ENCODE measurements at regions not wholly inside any gene's neighbourhood (a gene's known extent, or its start where the extent isn't known, plus 50 kb on each side); places are given as distances from the start of the nearest gene placed in this dataset.
"Not testable (repeated sequence)": the region's sequence is repeated elsewhere in the genome, so short reads cannot be mapped to it uniquely, and the experiment has no call there.

DNA sequence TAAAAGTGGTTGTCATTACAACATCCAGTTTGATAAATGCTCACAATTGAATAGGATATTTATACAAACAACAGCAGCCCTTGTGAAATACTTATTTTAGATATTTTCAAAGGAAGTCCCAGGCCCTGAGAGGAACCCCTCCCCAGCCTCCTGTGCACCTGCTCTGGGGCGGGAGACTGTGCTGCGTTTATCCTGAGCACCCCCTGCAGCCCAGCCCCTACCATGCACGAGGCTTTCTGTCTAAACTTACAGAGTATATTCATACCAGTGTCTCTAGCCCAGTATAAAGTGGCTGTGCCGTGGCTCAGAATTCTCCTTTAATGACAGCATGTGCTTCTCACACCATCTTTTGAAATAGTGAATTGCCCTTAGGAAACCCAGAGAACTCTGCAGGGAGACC is 1084.3 kb downstream of the TMEM121 start:
- Histone ChIP-seq H3K9me3 (ENCODE audit: control insufficient read depth in 4 of 4, insufficient read depth in 3 of 4, low read length in 3 of 4) (peaks cover 0 to 9% (median under 1%) of the 10 kb centered on the region in 4 donors), H3K9ac (ENCODE audit: insufficient read depth in 1 of 2, low read length in 2 of 2) (no peak overlapping the region), H3K4me1 (ENCODE audit: control insufficient read depth in 5 of 5, insufficient read depth in 5 of 5, low read length in 5 of 5) (no peaks in the 10 kb centered on the region), H3K27me3 (ENCODE audit: control insufficient read depth in 3 of 3, insufficient read depth in 3 of 3, low read length in 2 of 3) (peaks cover 0 to 3% (median 0%) of the 10 kb centered on the region in 3 donors), H3K4me3 (no peak overlapping the region), H3K36me3 (ENCODE audit: control insufficient read depth in 4 of 4, insufficient read depth in 4 of 4, low read length in 4 of 4) (no peaks in the 10 kb centered on the region), H3K27ac (ENCODE audit: low read depth in 1 of 2, low read length in 1 of 2) (no peak overlapping the region)
- DNase-seq = no peak
- whole genome bisulfite sequencing, 2 donors = 49 to 58% methylated on average over 4 of the region's 4 CpGs
- TF ChIP-seq CTCF (IDR thresholded peaks at IDR 0.05; ENCODE audit: control extremely low read depth, extremely low read depth) = no peak
- no peak for ATAC-seq (ENCODE audit: insufficient read depth, low FRiP score)

DNA sequence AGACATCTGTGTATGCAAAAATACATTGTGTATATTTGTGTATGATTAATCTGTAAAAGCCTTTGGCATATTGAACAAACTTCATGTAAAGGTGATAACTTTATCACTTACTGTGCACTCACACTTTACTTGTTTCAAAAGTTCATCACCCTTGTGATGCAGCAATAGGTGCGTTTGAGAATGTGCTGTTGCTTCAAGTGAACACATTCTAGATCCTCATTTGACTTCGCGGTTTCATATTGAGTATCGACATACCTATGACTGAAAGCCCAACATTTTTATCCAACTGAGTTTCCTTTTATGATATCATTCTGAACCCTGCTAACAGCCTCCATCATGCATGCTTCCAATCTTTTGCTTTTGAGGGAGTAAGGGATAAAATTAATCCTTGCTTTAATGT is 1086.9 kb downstream of the TMEM121 start:
- H3K27ac ChIP-seq (ENCODE audit: low read depth in 1 of 2, low read length in 1 of 2) = no peak overlapping the region
- 62 to 63% methylated on average over 4 of the region's 4 CpGs for WGBS, 2 donors
- DNase-seq (no peak), ATAC-seq (ENCODE audit: insufficient read depth, low FRiP score) (no peak)
- H3K27me3 ChIP-seq (ENCODE audit: control insufficient read depth in 3 of 3, insufficient read depth in 3 of 3, low read length in 2 of 3) = peaks cover 0 to 3% (median 0%) of the 10 kb centered on the region in 3 donors
- no peaks in the 10 kb centered on the region for H3K4me1 ChIP-seq (ENCODE audit: control insufficient read depth in 5 of 5, insufficient read depth in 5 of 5, low read length in 5 of 5)
- no peak for TF ChIP-seq CTCF (IDR thresholded peaks at IDR 0.05; ENCODE audit: control extremely low read depth, extremely low read depth)
- H3K9ac ChIP-seq (ENCODE audit: insufficient read depth in 1 of 2, low read length in 2 of 2) = no peak overlapping the region
- no peaks in the 10 kb centered on the region for H3K36me3 ChIP-seq (ENCODE audit: control insufficient read depth in 4 of 4, insufficient read depth in 4 of 4, low read length in 4 of 4)
- peaks cover 0 to 10% (median under 1%) of the 10 kb centered on the region in 4 donors for H3K9me3 ChIP-seq (ENCODE audit: control insufficient read depth in 4 of 4, insufficient read depth in 3 of 4, low read length in 3 of 4)
- H3K4me3 ChIP-seq = no peak overlapping the region

DNA sequence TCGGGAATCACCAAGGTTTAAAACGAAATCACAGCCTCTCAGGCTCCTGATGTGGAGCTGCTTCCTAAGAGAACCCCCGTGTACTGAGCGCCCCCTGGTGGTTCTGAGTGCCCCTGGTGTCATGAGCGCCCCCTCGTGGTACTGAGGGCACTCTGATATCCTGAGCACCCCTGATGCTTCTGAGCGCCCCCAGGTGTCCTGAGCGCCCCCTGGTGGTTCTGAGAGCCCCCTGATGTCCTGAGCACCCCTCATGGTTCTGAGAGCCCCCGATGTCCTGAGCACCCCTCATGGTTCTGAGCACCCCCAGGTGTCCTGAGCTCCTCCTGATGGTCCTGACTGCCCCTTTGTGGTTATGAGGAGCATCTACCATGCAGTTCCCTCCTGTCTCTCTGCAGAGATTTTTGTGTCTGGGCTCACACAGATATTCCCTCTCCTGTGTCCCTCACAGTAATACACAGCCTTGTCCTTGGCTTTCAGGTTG is 1092.1 kb downstream of the TMEM121 start:
- peak; percentile 9 for TF ChIP-seq CTCF (IDR thresholded peaks at IDR 0.05; ENCODE audit: control extremely low read depth, extremely low read depth)
- H3K9ac ChIP-seq (ENCODE audit: insufficient read depth in 1 of 2, low read length in 2 of 2); H3K27me3 ChIP-seq (ENCODE audit: control insufficient read depth in 3 of 3, insufficient read depth in 3 of 3, low read length in 2 of 3); H3K4me1 ChIP-seq (ENCODE audit: control insufficient read depth in 5 of 5, insufficient read depth in 5 of 5, low read length in 5 of 5); H3K36me3 ChIP-seq (ENCODE audit: control insufficient read depth in 4 of 4, insufficient read depth in 4 of 4, low read length in 4 of 4); H3K4me3 ChIP-seq; ATAC-seq (ENCODE audit: insufficient read depth, low FRiP score); DNase-seq; H3K27ac ChIP-seq (ENCODE audit: low read depth in 1 of 2, low read length in 1 of 2): not testable (repeated sequence)
- 48 to 49% methylated on average over 9 of the region's 9 CpGs for WGBS, 2 donors
- peaks cover 0 to 10% (median 0%) of the 10 kb centered on the region in 4 donors for H3K9me3 ChIP-seq (ENCODE audit: control insufficient read depth in 4 of 4, insufficient read depth in 3 of 4, low read length in 3 of 4)

DNA sequence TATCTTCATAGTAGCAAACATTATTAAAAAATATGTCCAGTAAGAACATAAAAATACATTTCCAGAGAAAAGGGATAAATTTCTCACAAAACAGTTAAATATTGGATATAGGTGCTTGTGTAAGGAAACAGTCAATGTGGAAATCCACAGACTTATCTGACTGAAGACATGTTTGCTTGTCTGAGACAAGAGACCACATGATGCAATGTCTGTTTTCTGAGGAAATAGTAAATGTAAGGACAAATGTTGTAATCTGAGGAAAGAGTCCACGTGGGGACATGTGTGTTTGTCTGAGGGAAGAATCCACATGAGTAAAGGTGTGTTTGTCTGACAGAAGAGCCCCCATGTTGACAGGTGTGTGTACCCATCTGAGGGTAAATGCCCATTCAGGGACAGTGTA is 1093.2 kb downstream of the TMEM121 start:
- Histone ChIP-seq H3K36me3 (ENCODE audit: control insufficient read depth in 4 of 4, insufficient read depth in 4 of 4, low read length in 4 of 4) (no peaks in the 10 kb centered on the region), H3K4me3 (no peak overlapping the region), H3K9ac (ENCODE audit: insufficient read depth in 1 of 2, low read length in 2 of 2) (no peak overlapping the region), H3K27ac (ENCODE audit: low read depth in 1 of 2, low read length in 1 of 2) (no peak overlapping the region), H3K27me3 (ENCODE audit: control insufficient read depth in 3 of 3, insufficient read depth in 3 of 3, low read length in 2 of 3) (peaks cover 0 to 5% (median 0%) of the 10 kb centered on the region in 3 donors), H3K9me3 (ENCODE audit: control insufficient read depth in 4 of 4, insufficient read depth in 3 of 4, low read length in 3 of 4) (peaks cover 0 to 11% (median 0%) of the 10 kb centered on the region in 4 donors), H3K4me1 (ENCODE audit: control insufficient read depth in 5 of 5, insufficient read depth in 5 of 5, low read length in 5 of 5) (no peaks in the 10 kb centered on the region)
- no peak for TF ChIP-seq CTCF (IDR thresholded peaks at IDR 0.05; ENCODE audit: control extremely low read depth, extremely low read depth)
- ATAC-seq (ENCODE audit: insufficient read depth, low FRiP score) = no peak
- 0 to 1% methylated on average over 1 of the region's 1 CpG for WGBS, 2 donors
- DNase-seq = no peak
